HG03520 (cell line): ENCODE measurements at regions not wholly inside any gene's neighbourhood (a gene's known extent, or its start where the extent isn't known, plus 50 kb on each side); places are given as distances from the start of the nearest gene placed in this dataset.
A peak's percentile ranks its signal among the peaks of the same experiment; 100 is the strongest.
"Not testable (repeated sequence)": the region's sequence is repeated elsewhere in the genome, so short reads cannot be mapped to it uniquely, and the experiment has no call there.

Source experiments
- ATAC-seq: cut with Tn5 transposase; IDR thresholded peaks from one replicate; pipeline ENCODE4 v1.9.1; 2021; ENCODE audit warnings: mild to moderate bottlenecking, moderate library complexity; ENCODE audit not compliant: unreplicated experiment

DNA sequence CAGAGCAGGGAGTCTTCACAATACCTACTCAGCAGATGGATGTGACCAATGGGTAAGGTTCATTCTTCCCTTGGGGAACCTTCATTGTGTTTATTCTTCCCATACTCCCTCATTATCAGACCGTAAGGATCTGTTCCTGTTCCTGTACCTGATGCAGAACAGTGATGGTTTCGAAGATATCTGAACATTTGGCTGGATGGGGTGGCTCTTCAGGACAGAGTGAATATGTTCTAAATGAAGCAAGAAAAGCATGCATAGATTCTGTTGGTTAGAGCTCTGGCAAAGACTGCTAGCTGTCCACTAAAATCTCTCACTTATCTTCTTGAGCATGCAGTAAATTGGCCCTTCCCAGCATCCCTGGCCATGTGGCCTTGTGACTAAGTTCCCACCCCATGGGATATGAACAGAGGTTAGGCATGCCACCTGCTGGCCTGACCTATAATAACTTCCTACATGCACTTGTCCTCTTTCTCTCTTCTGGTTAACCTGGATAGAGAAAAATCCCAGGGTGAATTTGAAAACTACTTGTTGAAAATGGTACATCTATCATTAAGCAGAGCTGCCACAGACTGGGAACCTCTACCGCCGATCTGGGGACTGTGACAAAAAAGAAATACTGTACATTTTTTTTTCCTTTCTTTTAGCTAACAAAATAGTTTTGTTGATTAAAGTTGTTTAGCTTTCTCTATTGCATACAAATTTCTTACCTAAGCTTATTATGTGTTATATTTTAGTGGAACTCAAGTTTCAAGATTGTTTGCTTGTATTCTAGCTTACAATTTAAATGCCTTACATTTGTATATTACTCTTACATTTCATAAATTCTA is 60.0 kb upstream of the BANK1 start:
- ATAC-seq, result peak; percentile 93

DNA sequence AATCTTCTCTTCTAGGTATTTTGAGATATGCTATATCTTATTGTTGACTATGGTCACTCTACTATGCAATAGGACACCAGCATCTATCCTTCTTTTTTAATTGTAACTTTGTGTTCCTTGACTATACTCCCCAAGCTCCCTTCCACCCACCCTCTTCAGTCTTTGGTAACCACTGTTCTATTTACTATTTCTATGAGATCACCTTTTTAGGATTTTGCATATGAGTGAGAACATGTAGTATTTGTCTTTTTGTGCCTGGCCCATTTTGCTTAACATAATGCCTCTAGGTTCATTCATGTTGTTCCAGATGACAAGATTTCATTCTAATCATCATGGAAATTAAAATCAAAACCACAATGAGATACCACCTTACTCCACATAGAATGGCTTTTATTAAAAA is 63.3 kb upstream of the BANK1 start:
- no peak for ATAC-seq

DNA sequence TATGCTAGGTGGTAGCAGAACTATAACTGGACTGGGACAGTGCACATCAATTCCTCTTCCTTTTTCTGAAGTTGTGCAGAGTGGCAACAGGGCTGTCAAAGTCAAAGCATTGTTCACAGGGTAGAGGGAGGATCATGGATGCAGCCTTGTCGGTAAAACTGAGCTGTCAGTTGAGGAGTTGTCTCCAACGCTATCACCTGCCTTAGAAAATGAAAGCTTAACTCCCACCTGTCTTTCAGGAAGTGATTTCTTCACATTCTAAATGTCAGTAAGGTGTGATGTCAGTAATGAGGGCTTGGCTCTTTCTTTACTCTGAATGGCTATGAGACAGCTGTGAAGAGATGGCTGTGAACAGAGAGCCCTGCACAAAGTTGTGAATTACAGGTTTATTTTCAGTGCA is 66.4 kb upstream of the BANK1 start:
- ATAC-seq, result no peak

DNA sequence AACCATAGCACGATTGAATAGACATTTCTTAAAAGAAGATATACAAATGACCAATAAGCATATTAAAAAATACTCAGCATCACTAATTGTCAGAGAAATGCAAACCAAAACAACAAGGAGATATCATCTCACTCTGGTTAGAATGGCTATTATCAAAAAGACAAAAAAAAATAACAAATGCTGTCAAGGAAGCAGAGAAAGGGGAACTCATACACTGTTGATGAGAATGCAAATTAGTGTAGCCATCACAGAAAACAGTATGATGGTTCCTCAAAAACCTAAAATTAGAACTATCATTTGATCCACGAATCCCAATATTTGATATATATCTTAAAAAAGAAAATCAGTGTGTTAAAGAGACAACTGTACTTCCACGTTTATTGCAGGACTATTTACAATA is 71.7 kb upstream of the BANK1 start:
- ATAC-seq, result no peak

DNA sequence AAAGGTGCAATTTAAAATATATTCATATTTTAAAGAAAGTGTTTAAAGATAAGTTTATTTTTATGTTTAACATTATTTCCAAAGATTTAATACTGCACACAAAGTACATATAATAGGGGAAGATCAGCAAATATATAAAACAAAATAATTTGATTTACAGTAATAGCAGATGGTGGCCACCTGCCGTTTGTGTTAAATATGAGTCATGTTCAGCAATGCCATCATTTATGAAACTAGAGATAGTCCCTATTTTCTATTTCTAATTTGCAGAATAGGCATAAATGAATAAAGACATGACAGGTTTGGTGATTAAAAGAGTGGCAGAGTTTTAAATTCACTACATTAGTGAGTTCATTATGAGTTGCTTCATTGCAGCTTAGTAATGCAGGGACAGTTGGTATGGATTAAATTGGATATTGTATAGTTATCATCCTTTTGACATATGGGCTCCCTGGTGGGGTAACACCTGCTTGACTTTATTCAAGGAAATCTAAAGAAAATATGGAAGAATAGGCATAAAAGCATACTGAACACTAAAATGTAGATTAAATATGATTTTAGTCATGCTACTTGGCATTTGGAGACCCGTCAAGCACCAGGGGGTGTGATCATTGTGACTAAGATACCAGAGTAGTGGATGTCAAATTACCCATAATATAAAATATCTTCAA is 78.8 kb upstream of the BANK1 start:
- no peak for ATAC-seq

DNA sequence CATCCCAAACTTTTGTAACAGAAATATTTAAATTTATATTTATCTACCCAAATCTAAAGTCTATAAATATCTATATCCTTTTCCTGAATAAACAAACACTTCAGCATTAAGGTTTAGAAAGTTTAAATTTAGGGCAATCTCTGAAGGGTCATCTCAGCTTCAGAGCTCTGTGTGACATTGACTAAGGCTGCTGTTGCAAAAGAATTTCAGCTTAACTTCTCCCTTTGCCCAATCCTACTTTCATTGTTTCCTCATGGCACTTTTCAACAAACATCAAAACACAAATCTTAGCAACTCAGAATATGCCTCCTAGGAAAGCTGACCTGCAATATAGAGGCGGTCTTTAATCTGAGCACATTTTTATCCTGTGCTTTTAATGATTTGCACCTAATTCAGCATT is 79.7 kb upstream of the BANK1 start:
- no peak for ATAC-seq

DNA sequence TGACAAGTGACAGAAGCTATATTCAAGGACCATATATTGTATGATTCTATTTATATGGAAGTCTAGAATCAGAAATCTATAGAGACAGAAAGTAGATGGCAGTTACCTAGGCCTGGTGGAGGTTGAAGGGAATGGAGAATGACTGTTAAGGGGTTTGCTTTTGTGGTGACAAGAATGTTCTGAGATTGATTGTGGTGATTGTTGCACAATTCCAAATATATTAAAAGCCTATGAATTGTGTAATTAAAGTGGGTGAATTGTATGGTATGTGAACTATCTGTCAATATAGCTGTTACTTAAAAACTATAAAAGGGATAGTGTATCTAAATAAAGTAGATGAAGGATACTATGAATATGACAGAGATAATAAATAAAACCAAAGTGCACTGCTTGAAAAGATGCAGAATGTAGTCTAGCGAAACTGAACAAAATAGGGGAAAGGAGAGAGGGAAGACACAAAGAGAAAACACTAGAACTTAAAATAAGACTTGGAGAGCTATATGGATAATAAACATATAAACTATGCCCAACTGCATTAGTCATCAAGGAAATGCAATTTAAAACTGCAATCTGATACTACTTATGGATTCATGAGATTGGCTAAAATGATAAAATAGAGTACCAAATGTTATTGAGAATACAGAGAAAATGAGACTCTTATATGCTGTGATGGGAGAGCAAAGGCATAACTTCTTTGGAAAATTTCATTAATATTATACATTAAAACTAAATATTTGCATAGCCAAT is 82.1 kb upstream of the BANK1 start:
- no peak for ATAC-seq

DNA sequence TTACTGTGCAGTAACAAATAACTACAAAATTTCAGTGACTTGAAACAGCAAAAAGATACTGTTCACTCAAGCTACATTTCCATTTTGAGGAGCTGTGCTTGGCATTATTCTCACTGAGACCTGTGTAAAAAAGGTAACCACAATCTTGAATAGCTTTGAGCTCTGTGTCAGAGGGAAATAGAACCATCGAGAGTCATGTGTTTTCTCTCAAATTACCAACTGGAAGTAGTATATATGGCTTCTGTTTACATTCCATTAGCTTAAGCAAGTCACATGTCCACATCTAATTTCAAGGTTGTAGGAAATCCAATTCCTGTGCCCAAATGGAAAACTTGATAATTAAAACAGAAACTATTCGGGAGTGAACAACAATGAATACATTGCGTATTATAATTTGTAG is 82.9 kb upstream of the BANK1 start:
- no peak for ATAC-seq

DNA sequence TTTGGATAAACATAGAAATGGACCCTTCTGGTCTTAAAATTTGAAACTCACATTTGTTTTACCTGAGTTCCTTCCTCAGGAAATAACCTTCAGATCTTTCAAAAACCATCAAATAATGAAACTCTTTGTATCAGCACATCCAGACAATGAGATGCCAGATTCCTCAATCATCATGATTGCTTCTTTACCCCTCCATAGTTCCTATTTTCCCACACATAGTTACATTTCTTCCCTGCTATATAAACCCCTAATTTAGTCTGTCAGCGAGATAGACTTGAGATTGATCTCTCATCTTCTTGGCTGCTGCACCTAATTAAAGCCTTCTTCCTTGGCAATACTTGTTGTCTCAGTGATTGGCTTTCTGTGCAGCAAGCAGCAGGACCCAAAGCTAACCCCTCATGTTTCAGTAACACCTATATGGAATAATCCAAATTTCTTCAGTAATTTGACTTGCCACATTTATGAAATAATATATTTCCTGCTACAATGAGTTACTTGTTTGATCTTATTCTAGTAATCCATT is 83.9 kb upstream of the BANK1 start:
- no peak for ATAC-seq

DNA sequence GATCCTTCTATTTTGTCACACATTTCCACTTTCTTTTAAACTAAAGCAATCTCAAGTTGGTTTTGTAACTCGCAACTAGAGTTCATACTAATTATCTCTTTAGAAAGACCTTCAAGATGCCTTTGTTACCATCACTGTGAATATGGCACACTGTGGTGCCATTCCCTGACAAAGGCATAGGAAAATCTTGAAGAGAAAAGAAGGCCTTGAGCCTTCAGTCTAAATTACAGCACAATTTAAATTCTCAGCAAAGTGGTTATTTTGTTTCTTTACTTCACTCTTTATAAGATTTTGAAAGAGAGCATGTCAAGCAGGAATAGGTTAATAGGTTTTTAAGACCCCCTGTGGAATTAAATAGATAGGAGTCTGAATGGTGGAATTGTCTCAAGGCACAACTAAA is 89.0 kb upstream of the BANK1 start:
- ATAC-seq, result no peak

DNA sequence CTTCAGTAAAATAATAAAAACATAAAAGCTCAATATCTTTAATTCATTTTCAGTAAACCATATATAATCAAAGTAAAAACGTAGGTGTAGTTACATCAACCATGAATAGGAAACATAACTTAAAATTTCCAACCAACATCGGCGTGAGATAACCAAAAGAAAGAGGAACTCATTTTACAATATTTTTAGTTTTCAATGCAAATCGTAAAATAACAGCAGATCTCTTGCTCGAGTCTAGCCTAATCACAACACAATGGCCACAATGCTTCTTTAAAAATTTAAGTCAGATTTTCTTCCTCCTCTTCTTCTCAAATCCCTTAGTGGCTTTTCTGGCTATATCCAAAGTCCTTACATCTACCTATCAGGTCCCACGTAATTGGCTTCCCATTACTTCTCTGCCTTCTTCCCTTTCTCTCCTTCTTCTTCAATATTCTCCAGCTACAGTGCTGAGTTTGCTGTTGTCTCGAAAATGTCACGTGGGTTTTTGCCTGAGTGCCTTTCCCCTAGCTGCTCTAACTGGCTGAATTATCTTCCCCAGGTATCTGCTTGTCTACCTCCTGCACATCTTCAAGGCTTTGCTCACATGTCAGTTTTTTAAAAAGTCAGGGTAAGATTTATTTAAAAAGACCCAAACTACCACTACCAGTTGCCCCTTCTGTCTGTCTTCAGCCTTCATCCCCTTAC is 90.9 kb upstream of the BANK1 start:
- no peak for ATAC-seq

DNA sequence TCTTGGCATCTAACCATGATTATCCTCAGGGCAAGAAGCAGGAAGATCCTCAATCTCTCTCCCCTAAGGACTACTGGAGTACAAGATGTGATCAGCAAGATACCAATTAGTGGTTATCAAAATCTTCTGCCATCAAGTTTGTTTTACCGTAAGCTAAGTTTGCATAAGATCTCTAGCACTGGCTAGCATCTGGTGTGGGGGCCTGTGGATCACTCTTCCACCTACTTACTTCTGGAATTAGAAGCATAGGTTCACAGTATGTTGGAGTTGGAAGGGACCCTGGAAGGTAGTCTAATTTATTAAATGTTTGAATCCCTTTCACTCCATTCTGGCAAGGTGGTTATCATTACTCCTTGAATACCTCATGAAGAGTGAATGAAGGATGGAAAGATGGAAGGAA is 93.3 kb upstream of the BANK1 start:
- ATAC-seq, result no peak

DNA sequence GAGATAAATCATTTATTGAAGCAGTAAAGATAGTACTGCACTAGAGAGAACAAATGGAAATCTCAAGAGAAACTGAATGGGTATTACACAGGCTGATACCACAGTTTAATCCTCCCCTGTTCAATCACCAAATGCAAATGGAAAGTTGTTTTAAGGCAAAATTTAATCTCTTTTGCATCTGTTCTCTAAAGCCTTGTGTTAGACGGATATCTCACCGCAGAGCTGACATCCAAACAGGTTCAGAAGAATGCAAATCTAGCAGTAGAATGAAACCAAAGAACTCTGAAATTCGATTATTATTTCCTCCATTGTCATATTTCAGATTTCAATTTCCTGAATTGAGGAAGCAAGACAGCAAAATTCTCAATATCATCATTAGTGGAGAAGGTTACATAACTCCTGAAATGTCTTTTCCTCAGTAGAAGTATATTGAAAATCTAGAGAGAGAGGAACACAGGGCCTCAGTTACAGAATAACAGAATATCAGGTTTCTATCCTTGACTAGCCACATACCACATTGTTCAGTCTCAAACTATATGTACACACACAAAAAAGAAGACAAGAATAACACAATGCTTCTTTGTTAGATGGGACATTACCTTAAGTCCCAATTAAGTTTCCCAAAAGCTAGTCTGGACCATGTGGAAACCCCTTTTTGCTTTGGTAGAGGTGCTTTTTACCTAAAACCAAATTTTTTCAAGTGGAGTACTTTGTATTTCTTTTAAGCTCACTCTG is 94.1 kb upstream of the BANK1 start:
- ATAC-seq, result no peak

DNA sequence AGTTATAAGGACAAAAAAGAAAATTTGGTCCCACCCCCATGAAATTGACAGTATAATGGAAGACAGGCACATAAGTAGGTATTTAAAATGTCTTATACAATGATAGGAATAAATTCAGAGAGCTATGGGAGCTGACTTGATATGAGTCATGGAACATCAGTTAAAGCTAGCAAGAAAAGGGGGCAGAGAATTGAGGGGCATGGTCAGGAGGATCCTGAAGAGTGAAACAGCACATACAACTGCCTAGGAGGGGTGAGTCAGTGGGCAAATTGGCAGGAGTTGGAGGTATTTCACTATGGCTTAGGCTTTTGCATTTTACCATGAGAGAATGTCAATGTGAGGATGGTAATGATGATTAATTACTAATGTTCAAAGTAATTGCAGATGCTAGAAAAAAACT is 95.4 kb upstream of the BANK1 start:
- ATAC-seq, result no peak

DNA sequence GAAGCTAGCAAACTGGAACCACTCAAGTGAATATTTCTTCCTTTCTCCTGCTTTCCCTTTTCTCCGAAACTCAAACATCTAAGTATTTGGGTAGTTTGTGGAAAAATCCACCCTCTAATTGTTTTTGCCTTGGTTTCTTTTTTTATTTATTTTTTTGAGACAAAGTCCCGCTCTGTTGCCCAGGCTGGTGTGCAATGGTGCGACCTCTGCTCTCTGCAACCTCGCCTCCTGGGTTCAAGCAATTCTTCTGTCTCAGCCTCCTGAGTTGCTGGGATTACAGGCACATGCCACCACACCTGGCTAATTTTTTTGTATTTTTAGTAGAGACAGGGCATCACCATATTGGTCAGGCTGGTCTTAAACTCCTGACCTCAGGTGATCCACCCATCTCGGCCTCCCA is 96.1 kb upstream of the BANK1 start:
- ATAC-seq, result not testable (repeated sequence)

DNA sequence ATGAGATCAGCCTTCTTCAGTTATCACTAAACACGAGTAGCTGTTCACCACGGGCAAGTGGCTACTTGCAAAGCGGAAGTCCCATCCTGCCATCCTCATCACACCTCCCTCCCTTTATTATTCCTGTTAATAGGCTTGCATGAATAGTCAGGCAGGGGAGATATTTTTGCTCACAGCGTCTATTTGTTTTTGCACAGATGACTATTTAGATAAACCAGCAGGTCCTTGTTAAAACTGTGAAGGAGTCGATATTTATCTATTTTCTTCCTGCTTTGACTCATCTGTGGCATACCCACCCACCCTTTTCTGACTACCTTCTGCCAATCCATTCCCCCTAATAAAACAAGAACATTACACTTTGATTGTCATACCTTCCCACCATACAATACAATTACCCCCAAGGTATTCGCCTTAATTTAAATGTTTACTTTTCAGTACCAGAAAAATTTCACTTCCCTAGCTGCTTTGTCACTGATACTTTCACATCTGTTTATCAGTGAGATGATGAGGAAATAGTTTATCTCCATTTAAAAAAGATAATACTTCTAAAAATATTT is 96.6 kb upstream of the BANK1 start:
- peak; percentile 78 for ATAC-seq

DNA sequence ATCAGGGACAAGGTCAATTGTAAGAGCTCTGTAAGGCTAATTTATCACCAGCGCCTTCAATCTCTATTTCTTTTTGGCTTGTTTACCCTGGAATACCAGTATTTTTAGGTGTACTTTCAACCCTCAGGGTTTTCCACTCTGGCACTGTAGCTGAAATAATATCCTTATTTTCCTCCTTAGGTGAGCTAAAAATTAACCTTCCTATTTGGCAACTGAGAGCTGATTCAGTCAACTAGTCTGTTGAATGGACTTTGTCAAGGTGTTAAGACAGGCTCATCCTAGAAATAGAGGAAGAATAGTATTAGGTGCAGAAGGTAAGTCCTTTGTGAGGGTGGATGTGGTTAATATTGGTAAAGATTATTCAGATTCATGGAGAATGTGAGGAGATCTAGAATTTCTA is 101.3 kb upstream of the BANK1 start:
- no peak for ATAC-seq

DNA sequence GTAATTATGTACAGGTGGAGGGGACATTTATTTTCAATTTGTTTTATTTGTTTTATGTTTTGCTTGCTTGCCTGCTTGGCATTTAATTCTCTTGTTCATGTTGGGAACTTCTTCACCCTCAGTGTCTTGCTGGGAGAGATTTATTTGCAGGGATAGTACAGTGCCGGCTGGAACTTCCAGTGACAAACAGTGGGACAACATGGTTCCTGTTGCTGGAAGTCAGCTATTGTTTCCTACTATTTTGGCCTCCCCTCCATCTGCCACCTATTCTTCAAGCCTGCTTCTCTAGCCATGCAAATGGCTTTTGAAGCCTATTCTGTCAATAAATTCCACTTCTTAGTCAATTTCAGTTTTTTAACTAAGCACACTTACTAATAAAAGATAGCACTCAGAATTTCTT is 105.4 kb upstream of the BANK1 start:
- no peak for ATAC-seq

DNA sequence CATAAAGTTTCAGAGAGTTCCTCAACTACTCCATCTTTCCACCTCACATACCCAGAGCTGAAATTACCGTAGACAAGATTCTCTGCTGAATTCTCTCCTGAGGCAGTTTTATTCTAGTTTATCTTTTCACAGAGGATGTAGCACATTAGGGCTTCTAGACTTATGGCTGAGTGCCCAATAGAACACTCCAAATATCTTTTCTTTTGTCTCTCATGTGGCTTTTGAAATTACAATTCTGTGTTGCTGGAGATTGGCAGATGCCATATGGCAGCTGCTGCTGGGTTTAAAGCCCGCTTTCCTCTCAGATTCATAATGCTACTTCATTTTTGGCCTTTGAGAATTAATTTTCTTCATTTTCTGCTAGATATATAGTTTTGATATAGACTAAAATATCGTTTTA is 107.6 kb upstream of the BANK1 start:
- ATAC-seq, result no peak

DNA sequence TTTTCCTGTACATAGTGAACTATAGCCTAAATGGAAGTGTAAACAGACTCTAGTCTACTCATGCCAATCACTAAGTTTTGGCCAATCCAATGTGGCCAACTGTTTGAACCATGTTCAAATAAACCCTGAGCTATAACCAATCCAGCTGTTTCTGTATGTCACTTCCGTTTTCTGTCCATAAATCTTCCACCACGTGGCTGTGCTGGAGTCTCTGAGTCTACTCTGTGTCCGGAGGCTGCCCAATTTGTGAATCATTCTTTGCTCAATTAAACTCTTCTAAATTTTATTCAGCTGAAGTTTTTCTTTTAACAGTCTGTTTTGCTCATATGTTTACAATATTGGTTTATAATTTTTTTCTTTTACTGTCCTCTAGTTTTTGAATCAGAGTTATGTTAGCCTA is 112.3 kb upstream of the BANK1 start:
- no peak for ATAC-seq
